OCI-LY7 (cell line): ENCODE measurements at regions not wholly inside any gene's neighbourhood (a gene's known extent, or its start where the extent isn't known, plus 50 kb on each side); places are given as distances from the start of the nearest gene placed in this dataset.

Experiments used
- BruUV-seq: library from RNA; stranded (reverse); fragments of 400-500 nt; replicated peaks from 2 replicates; lab custom pipeline; 2021; lab: Mats Ljungman, UMichigan
- CTCF ChIA-PET: fragments of 300-600 bp; sonication (Branson Sonifier 250); formaldehyde crosslinking; loops from one replicate; lab custom pipeline; 2022; ENCODE audit warnings: antibody characterized with exemption; ENCODE audit not compliant: unreplicated experiment; lab: Charles Lee
- POLR2A ChIA-PET: fragments of 300-600 bp; sonication (Branson Sonifier 250); formaldehyde crosslinking; loops from one replicate; lab custom pipeline; 2022; ENCODE audit warnings: antibody characterized with exemption; lab: Charles Lee
- DNase-seq: peaks from one replicate; pipeline ENCODE4 v3.0.0-alpha.2; 2015; ENCODE audit warnings: low spot score
- H2AFZ ChIP-seq: fragments of 200-600 bp; sonication (generic), shearing (Covaris generic); 2 replicates; pipeline ENCODE4 v1.6.1; 2014; ENCODE audit warnings: mild to moderate bottlenecking, antibody characterized with exemption, low read length, moderate library complexity
- H3K27ac ChIP-seq: fragments of 200-600 bp; sonication (generic); 2 replicates; pipeline ENCODE4 v1.5.1; 2014; ENCODE audit warnings: mixed run types, low read depth, mild to moderate bottlenecking, moderate library complexity, low read length, inconsistent platforms; ENCODE audit not compliant: poor library complexity, severe bottlenecking
- H3K36me3 ChIP-seq: fragments of 200-600 bp; sonication (generic); 2 replicates; pipeline ENCODE4 v1.6.1; 2014; ENCODE audit warnings: mild to moderate bottlenecking, antibody characterized with exemption, low read length, moderate library complexity, mixed read lengths; ENCODE audit not compliant: insufficient read depth
- H3K4me1 ChIP-seq: fragments of 200-600 bp; sonication (generic); 2 replicates; pipeline ENCODE4 v1.5.1; 2014; ENCODE audit warnings: mild to moderate bottlenecking, low read length; ENCODE audit not compliant: insufficient read depth, poor library complexity, severe bottlenecking
- H3K4me2 ChIP-seq: fragments of 200-600 bp; sonication (generic); 2 replicates; pipeline ENCODE4 v1.6.1; 2014; ENCODE audit warnings: mild to moderate bottlenecking, low read length
- H3K4me3 ChIP-seq: fragments of 200-600 bp; sonication (generic); 2 replicates; pipeline ENCODE4 v1.5.1; 2014; ENCODE audit warnings: mild to moderate bottlenecking, low read depth, low read length; ENCODE audit not compliant: poor library complexity, severe bottlenecking
- H3K79me2 ChIP-seq: fragments of 200-600 bp; sonication (generic); 2 replicates; pipeline ENCODE4 v1.6.1; 2016; ENCODE audit warnings: low read depth, mild to moderate bottlenecking, low read length, moderate library complexity, mixed read lengths; ENCODE audit not compliant: insufficient read depth
- H3K9me2 ChIP-seq: fragments of 200-600 bp; sonication (generic); 2 replicates; pipeline ENCODE4 v1.6.1; 2016; ENCODE audit warnings: mild to moderate bottlenecking, low read length, mixed read lengths; ENCODE audit not compliant: insufficient read depth
- H3K9me3 ChIP-seq: fragments of 200-600 bp; sonication (generic); 2 replicates; pipeline ENCODE4 v1.6.1; 2014; ENCODE audit warnings: mild to moderate bottlenecking, mixed run types, low read length, mixed read lengths
- H4K20me1 ChIP-seq: fragments of 200-600 bp; sonication (generic); 2 replicates; pipeline ENCODE4 v1.6.1; 2014; ENCODE audit warnings: mild to moderate bottlenecking, antibody characterized with exemption, low read length, moderate library complexity, mixed read lengths; ENCODE audit not compliant: insufficient read depth
- CTCF ChIP-seq: fragments of 200-600 bp; sonication (generic); conservative IDR thresholded peaks from 2 replicates; pipeline ENCODE4 v1.5.1; 2014; ENCODE audit warnings: mild to moderate bottlenecking, antibody characterized with exemption, low read length, moderate library complexity, mixed read lengths
- EZH2phosphoT487 ChIP-seq: fragments of 200-600 bp; sonication (generic); IDR thresholded peaks from 2 replicates; pipeline ENCODE4 v1.6.1; 2018; ENCODE audit warnings: low read depth, borderline replicate concordance, mild to moderate bottlenecking, mixed run types, antibody characterized with exemption, low read length, moderate library complexity, mixed read lengths
- intact Hi-C: fragments of 100-400 bp; cut with micrococcal nuclease; formaldehyde crosslinking; loops from one replicate; pipeline ENCODE4 v1.10.0; 2022; ENCODE audit not compliant: unreplicated experiment

GRCh38 chr12:105822131-105823105 lies 316.3 kb downstream of the NUAK1 start:
- H3K4me3 ChIP-seq: no peak overlapping the region
- TF ChIP-seq CTCF (no peak), EZH2phosphoT487 (no peak)
- no peaks in the 10 kb centered on the region for H3K9me2 ChIP-seq
- ChIA-PET CTCF (no interaction called here), POLR2A (interaction anchor here (0.7 kb wide), 1 partner anchor 25 kb away, joined by 4 read pairs; no protein-coding TSS in a partner anchor)
- DNase-seq: no peak
- H3K4me1 ChIP-seq: no peaks in the 10 kb centered on the region
- no peaks in the 10 kb centered on the region for H3K36me3 ChIP-seq
- no peaks in the 10 kb centered on the region for H4K20me1 ChIP-seq
- H2AFZ ChIP-seq: no peak overlapping the region
- no peak overlapping the region for H3K4me2 ChIP-seq
- no peak overlapping the region for H3K27ac ChIP-seq
- H3K79me2 ChIP-seq: no peaks in the 10 kb centered on the region
- no TSS peak for BruUV-seq
- intact Hi-C loops: no loop called here
- no peaks in the 10 kb centered on the region for H3K9me3 ChIP-seq

- Histone ChIP-seq H3K4me3 (no peak overlapping the region), H4K20me1 (no peaks in the 10 kb centered on the region), H3K9me3 (no peaks in the 10 kb centered on the region), H3K4me1 (no peaks in the 10 kb centered on the region), H3K36me3 (no peaks in the 10 kb centered on the region), H3K9me2 (no peaks in the 10 kb centered on the region), H3K4me2 (no peak overlapping the region), H3K79me2 (no peaks in the 10 kb centered on the region), H2AFZ (no peak overlapping the region), H3K27ac (no peak overlapping the region)
- POLR2A ChIA-PET: no interaction called here
- DNase-seq: no peak
- CTCF ChIA-PET: no interaction called here
- no TSS peak for BruUV-seq
- TF ChIP-seq EZH2phosphoT487 (no peak), CTCF (no peak)
- intact Hi-C loops: no loop called here
Observed at GRCh38 chr12:105823810-105824209, 314.9 kb downstream of the NUAK1 start.

- TF ChIP-seq CTCF (no peak), EZH2phosphoT487 (no peak)
- Histone ChIP-seq H3K4me1 (no peaks in the 10 kb centered on the region), H3K4me3 (no peak overlapping the region), H4K20me1 (no peaks in the 10 kb centered on the region), H3K9me2 (no peaks in the 10 kb centered on the region), H3K4me2 (no peak overlapping the region), H3K27ac (no peak overlapping the region), H3K36me3 (no peaks in the 10 kb centered on the region), H3K79me2 (no peaks in the 10 kb centered on the region), H3K9me3 (no peaks in the 10 kb centered on the region), H2AFZ (no peak overlapping the region)
- POLR2A ChIA-PET: no interaction called here
- CTCF ChIA-PET: no interaction called here
- intact Hi-C loops: no loop called here
- BruUV-seq: no TSS peak
- no peak for DNase-seq
Observed at GRCh38 chr12:105825141-105825540, 313.6 kb downstream of the NUAK1 start.
